Vagina (tissue), 2 donors: ENCODE measurements at regions not wholly inside any gene's neighbourhood (a gene's known extent, or its start where the extent isn't known, plus 50 kb on each side); places are given as distances from the start of the nearest gene placed in this dataset.
A peak's percentile ranks its signal among the peaks of the same experiment; 100 is the strongest.

Experiments
- DNase-seq, 2 donors: peaks; one replicate each; pipeline ENCODE4 v3.0.0-alpha.2; 2017; ENCODE audit errors: extremely low spot score in 2 of 2
- H3K27ac ChIP-seq: fragments of 200-600 bp; sonication (generic); one replicate; pipeline ENCODE4 v1.5.1; 2019
- H3K27me3 ChIP-seq: fragments of 200-600 bp; sonication (generic); one replicate; pipeline ENCODE4 v1.5.1; 2019
- H3K36me3 ChIP-seq, 2 donors: fragments of 200-600 bp; sonication (generic); one replicate each; pipeline ENCODE4 v1.5.1; 2017 to 2019
- H3K4me1 ChIP-seq: fragments of 200-600 bp; sonication (generic); one replicate; pipeline ENCODE4 v1.5.1; 2019
- H3K4me3 ChIP-seq, 2 donors: fragments of 200-600 bp; sonication (generic); 1 replicate in 1 of 2; 2 replicates in 1 of 2; pipeline ENCODE4 v1.5.1; 2016 to 2019
- H3K9me3 ChIP-seq: fragments of 200-600 bp; sonication (generic); one replicate; pipeline ENCODE4 v1.5.1; 2019
- POLR2A ChIP-seq, 2 donors: fragments of 450-650 bp; IDR thresholded peaks; one replicate each; pipeline ENCODE4 v1.6.1; 2017; ENCODE audit warnings: antibody characterized with exemption in 2 of 2, mild to moderate bottlenecking in 2 of 2, moderate library complexity in 2 of 2
- POLR2AphosphoS5 ChIP-seq, 2 donors: sonication (generic); formaldehyde crosslinking; IDR thresholded peaks; one replicate each; pipeline ENCODE4 v1.9.0; 2017; ENCODE audit warnings: antibody characterized with exemption in 2 of 2, mild to moderate bottlenecking in 2 of 2, low read depth in 1 of 2; ENCODE audit not compliant: insufficient read depth in 1 of 2
- intact Hi-C: fragments of 100-400 bp; cut with DNase I; formaldehyde crosslinking; loops from one replicate; pipeline ENCODE4 v1.15.1; 2023
- TF ChIP-seq, protein P1 (sequence below), 3 experiments: fragments of 450-650 bp in 2 of 3; fragments of 200-600 bp in 1 of 3; sonication (generic) in 1 of 3; IDR thresholded peaks; one replicate each; pipeline ENCODE4 v1.5.1; 2017 to 2019; ENCODE audit warnings: antibody characterized with exemption in 3 of 3, mild to moderate bottlenecking in 2 of 3, moderate library complexity in 2 of 3

DNA sequence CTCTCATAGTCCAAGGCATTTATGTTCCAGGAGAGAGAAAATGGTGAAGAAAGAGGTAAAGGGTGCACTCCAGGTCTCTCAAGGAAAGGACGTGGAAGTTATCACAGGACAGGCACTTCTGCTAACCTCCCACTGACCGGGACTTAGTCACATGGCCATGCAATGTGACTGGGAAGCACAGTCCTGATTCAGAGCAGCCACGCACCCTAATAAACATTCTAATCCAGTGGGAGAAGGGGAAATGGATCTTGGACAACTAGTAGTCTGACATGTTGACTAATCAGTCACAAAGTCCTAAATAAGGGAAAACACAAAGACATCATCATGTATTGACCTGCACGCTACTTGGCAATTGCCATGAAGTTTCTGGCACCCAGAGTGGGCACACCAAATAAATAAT is 417.5 kb upstream of the ZMIZ1 start:
- Histone ChIP-seq H3K9me3 (no peaks in the 10 kb centered on the region), H3K4me1 (no peaks in the 10 kb centered on the region)

DNA sequence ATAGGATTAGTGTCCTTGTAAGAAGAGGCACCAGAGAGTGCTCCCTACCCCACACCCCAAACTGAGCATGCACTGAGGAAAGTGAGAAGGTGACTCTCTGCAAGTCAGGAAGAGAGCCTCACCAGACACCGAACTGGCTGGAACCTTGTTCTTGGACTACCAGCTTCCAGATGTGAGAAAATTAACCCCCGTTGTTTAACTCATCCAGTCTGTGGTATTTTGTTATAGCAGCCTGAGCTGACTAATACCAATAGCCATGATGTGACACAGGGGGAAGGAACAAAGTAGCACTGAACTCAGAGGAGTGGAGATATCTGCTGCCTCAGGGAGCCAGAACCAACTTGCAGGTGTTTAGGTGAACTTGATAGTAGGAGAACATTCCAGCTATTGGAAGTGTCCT is 415.2 kb upstream of the ZMIZ1 start:
- TF ChIP-seq POLR2A (IDR thresholded peaks at IDR 0.05) (no peak), POLR2AphosphoS5 (IDR thresholded peaks at IDR 0.05; ENCODE audit: insufficient read depth in 1 of 2, low read depth in 1 of 2) (no peak)
- TF ChIP-seq, protein P1, sequence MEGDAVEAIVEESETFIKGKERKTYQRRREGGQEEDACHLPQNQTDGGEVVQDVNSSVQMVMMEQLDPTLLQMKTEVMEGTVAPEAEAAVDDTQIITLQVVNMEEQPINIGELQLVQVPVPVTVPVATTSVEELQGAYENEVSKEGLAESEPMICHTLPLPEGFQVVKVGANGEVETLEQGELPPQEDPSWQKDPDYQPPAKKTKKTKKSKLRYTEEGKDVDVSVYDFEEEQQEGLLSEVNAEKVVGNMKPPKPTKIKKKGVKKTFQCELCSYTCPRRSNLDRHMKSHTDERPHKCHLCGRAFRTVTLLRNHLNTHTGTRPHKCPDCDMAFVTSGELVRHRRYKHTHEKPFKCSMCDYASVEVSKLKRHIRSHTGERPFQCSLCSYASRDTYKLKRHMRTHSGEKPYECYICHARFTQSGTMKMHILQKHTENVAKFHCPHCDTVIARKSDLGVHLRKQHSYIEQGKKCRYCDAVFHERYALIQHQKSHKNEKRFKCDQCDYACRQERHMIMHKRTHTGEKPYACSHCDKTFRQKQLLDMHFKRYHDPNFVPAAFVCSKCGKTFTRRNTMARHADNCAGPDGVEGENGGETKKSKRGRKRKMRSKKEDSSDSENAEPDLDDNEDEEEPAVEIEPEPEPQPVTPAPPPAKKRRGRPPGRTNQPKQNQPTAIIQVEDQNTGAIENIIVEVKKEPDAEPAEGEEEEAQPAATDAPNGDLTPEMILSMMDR (IDR thresholded peaks at IDR 0.05): no peak
- peak in 1 of 2 donors; percentile 67 for DNase-seq
- Histone ChIP-seq H3K4me3 (no peak overlapping the region), H3K27me3 (no peaks in the 10 kb centered on the region), H3K4me1 (no peaks in the 10 kb centered on the region), H3K27ac (no peak overlapping the region), H3K9me3 (no peaks in the 10 kb centered on the region), H3K36me3 (no peaks in the 10 kb centered on the region)
- intact Hi-C loops: no loop called here

More for the DNA sequence above, 417.5 kb upstream of the ZMIZ1 start:
- Histone ChIP-seq H3K36me3 (no peaks in the 10 kb centered on the region), H3K27ac (no peak overlapping the region), H3K27me3 (no peaks in the 10 kb centered on the region), H3K4me3 (no peak overlapping the region)
- peak in 1 of 2 donors; percentile 77 for DNase-seq
- TF ChIP-seq POLR2A (IDR thresholded peaks at IDR 0.05): no peak
- TF ChIP-seq POLR2AphosphoS5 (IDR thresholded peaks at IDR 0.05; ENCODE audit: insufficient read depth in 1 of 2, low read depth in 1 of 2): no peak
- TF ChIP-seq, protein P1 (IDR thresholded peaks at IDR 0.05): no peak
- intact Hi-C loops: no loop called here

DNA sequence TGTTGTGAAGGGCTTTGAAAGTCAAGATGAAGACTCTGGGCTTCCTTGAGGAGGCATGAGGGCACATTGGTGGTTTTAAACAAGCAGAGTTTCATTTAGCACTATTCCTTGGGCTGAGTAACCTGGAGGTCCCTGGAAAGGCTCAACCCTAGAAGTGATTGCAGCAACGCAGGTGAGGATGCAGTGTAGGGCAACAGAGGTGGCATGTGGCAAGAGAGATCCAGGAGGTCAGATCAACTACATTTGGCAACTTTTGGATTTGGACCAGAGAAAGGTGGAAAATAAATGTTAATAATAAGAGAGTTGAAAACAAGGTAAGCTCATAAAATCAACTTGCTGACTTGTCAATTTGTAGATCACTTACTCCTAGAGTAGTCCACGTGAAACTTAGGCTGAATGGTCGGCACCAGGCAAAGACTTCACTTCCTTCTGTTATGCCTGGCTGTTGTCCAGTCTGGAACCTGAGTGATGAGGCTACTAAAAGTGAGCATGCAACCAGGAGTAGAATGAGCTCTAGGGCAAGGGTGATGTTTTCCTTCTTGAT is 414.6 kb upstream of the ZMIZ1 start:
- TF ChIP-seq POLR2A (IDR thresholded peaks at IDR 0.05) (no peak), POLR2AphosphoS5 (IDR thresholded peaks at IDR 0.05; ENCODE audit: insufficient read depth in 1 of 2, low read depth in 1 of 2) (no peak)
- TF ChIP-seq, protein P1 (IDR thresholded peaks at IDR 0.05): no peak
- no peak overlapping the region for H3K27ac ChIP-seq
- intact Hi-C loops: no loop called here

DNA sequence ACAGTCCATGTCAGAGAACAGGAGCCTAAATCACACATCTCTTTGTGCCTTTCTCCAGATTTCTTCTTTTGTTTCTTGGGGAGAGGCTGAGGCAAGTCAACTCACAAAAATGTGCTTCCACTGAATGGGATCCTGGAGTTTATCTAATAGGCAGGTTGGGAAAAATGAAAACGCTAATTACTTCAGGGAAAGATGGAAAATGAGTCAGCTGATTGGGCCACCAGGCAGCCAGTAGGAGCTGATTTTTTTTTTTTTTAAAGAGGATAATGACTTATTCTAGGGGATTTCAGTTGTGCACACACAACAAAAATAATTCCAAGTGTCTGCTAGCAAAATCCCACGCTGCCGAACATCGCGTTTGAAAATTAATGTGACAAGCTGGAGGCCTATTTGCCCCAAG is 412.8 kb upstream of the ZMIZ1 start:
- no peak overlapping the region for H3K4me3 ChIP-seq
- no peaks in the 10 kb centered on the region for H3K9me3 ChIP-seq
- intact Hi-C loops: no loop called here
- H3K4me1 ChIP-seq: no peaks in the 10 kb centered on the region
- H3K27me3 ChIP-seq: no peaks in the 10 kb centered on the region
- DNase-seq: no peak
- H3K27ac ChIP-seq: no peak overlapping the region
- no peaks in the 10 kb centered on the region for H3K36me3 ChIP-seq
- TF ChIP-seq POLR2A (IDR thresholded peaks at IDR 0.05) (no peak), POLR2AphosphoS5 (IDR thresholded peaks at IDR 0.05; ENCODE audit: insufficient read depth in 1 of 2, low read depth in 1 of 2) (no peak)
- TF ChIP-seq, protein P1 (IDR thresholded peaks at IDR 0.05): no peak

More for the DNA sequence above, 414.6 kb upstream of the ZMIZ1 start:
- H3K27me3 ChIP-seq: no peaks in the 10 kb centered on the region
- H3K36me3 ChIP-seq: no peaks in the 10 kb centered on the region
- no peak for DNase-seq
- H3K4me3 ChIP-seq: no peak overlapping the region
- no peaks in the 10 kb centered on the region for H3K9me3 ChIP-seq
- no peaks in the 10 kb centered on the region for H3K4me1 ChIP-seq

DNA sequence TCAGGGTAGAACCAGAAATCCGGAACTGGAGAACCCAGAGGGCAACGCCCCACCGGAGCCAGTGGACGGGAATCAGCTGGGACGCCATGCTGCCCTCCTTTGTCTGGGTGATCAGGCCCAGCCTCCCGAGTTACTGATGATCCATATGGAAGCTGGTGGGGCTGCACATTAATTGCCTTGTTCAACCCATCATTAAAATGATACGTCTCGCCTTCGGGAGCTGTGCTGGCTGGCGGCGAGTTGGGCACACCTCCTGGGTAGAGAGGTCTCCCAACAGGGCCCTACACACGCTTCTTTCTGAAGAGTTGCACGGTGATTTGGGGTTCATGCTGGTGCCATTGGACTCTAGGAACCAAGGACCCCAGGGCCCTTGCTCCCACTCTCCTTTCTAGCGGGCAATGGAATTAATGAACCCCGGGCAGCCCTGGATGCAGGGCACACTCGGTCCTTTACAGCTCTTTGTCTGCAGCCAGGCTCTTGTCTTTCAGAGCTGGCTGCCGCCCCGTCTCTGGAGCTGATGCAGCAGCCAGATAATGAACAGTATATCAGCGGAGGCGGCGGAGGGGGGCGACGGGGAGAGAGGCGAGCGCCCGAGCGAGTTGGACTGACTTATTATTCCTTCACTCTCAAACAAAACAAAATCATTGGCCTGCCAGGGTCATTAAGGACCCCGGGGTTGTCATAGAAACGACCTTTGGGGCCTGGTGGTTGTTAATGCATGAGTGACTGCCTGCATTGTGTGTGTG is 412.2 kb upstream of the ZMIZ1 start:
- Histone ChIP-seq H3K36me3 (no peaks in the 10 kb centered on the region), H3K27ac (no peak overlapping the region), H3K27me3 (no peaks in the 10 kb centered on the region), H3K9me3 (no peaks in the 10 kb centered on the region), H3K4me1 (no peaks in the 10 kb centered on the region), H3K4me3 (no peak overlapping the region)
- TF ChIP-seq, protein P1 (IDR thresholded peaks at IDR 0.05): no peak
- peak in 1 of 2 donors; percentile 13 for TF ChIP-seq POLR2AphosphoS5 (IDR thresholded peaks at IDR 0.05; ENCODE audit: insufficient read depth in 1 of 2, low read depth in 1 of 2)
- intact Hi-C loops: no loop called here
- no peak for DNase-seq
